ENCODE measurements at regions not wholly inside any gene's neighbourhood (a gene's known extent, or its start where the extent isn't known, plus 50 kb on each side); places are given as distances from the start of the nearest gene placed in this dataset.

DNA sequence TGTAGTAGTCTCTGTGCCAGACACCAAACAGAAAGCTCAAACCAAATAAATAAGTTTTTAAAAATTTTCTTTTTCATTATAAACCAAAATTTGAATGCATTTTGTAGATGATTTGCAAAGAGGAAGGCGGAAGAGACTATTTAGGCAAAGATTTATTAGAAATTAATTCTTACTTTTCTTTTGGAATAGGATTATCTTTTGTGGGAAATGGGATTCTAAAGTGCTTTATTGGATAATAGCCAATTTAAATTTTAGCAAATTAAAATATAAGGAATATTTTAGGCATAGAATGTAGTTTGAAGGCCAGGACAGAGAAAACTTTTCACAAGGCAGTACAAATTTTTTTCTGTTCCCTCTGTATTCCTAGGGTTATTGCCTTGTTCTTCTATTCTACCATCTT is 311.4 kb upstream of the ITGA1 start:
- Histone ChIP-seq H4K20me1 (ENCODE audit: insufficient read depth) (no peaks in the 10 kb centered on the region), H3F3A (replicated peaks; ENCODE audit: insufficient read depth) (no peaks in the 10 kb centered on the region), H3K9ac (no peak overlapping the region), H3K4me1 (ENCODE audit: control insufficient read depth in 1 of 2, insufficient read depth in 2 of 2, low read depth in 1 of 2, low read length in 1 of 2) (no peaks in the 10 kb centered on the region), H3K27me3 (ENCODE audit: insufficient read depth) (no peaks in the 10 kb centered on the region; the same call in 1 of the 2 replicates), H3K9me2 (no peaks in the 10 kb centered on the region), H3K79me2 (ENCODE audit: insufficient read depth) (no peaks in the 10 kb centered on the region), H3K36me3 (replicated peaks in 1 of 2; ENCODE audit: control insufficient read depth in 1 of 2, insufficient read depth in 2 of 2, low read length in 1 of 2) (no peaks in the 10 kb centered on the region), H3K4me2 (no peak overlapping the region), H3K27ac (ENCODE audit: low read depth in 2 of 2, low read length in 1 of 2) (no peak overlapping the region), H3K9me3 (no peaks in the 10 kb centered on the region), H2AFZ (ENCODE audit: low read depth) (no peak overlapping the region), H3K4me3 (ENCODE audit: low read depth in 2 of 2, low read length in 1 of 2) (no peak overlapping the region)
- CTCF ChIA-PET: interaction anchor here (0.8 kb wide), 1 partner anchor 43 kb away, joined by 3 read pairs; no protein-coding TSS in a partner anchor
- POLR2A ChIA-PET: no interaction called here
- no peak for DNase-seq
- WGBS (ENCODE audit: low lambda C conversion rate): 31% methylated on average over 1 of the region's 1 CpG
- TF ChIP-seq NFIC (IDR thresholded peaks at IDR 0.05; ENCODE audit: borderline replicate concordance): no peak
- no peak for TF ChIP-seq NRF1 (IDR thresholded peaks at IDR 0.05; ENCODE audit: low read depth, low read length)

GRCh38 chr5:52481201-52481600 is 306.5 kb upstream of the ITGA1 start:
- H3F3A ChIP-seq (replicated peaks; ENCODE audit: insufficient read depth): no peaks in the 10 kb centered on the region
- no peak overlapping the region for H3K27ac ChIP-seq (ENCODE audit: low read depth in 2 of 2, low read length in 1 of 2)
- no peaks in the 10 kb centered on the region for H3K36me3 ChIP-seq (replicated peaks in 1 of 2; ENCODE audit: control insufficient read depth in 1 of 2, insufficient read depth in 2 of 2, low read length in 1 of 2)
- TF ChIP-seq TCF12 (IDR thresholded peaks at IDR 0.05) (no peak), RAD21 (IDR thresholded peaks at IDR 0.05; ENCODE audit: low read length) (no peak), USF2 (IDR thresholded peaks at IDR 0.05; ENCODE audit: borderline replicate concordance, low read depth, low read length) (no peak), FOSL2 (IDR thresholded peaks at IDR 0.05; ENCODE audit: borderline replicate concordance, low read depth) (no peak), USF1 (IDR thresholded peaks at IDR 0.05; ENCODE audit: borderline replicate concordance, low read depth) (no peak), RFX5 (IDR thresholded peaks at IDR 0.05; ENCODE audit: low read length) (no peak), EP300 (IDR thresholded peaks at IDR 0.05; ENCODE audit: borderline replicate concordance in 1 of 2, low read depth in 1 of 2, low read length in 1 of 2) (no peak), SIN3A (IDR thresholded peaks at IDR 0.05; ENCODE audit: borderline replicate concordance, low read depth, low read length) (no peak), RXRA (IDR thresholded peaks at IDR 0.05; ENCODE audit: borderline replicate concordance, low read depth) (no peak), EZH2phosphoT487 (IDR thresholded peaks at IDR 0.05; ENCODE audit: borderline replicate concordance, low read depth) (no peak), POLR2AphosphoS5 (IDR thresholded peaks at IDR 0.05; ENCODE audit: low read depth, low read length) (no peak), REST (IDR thresholded peaks at IDR 0.05; ENCODE audit: low read depth, low read length) (no peak), PBX3 (IDR thresholded peaks at IDR 0.05) (no peak)
- H3K9ac ChIP-seq: no peak overlapping the region
- no peaks in the 10 kb centered on the region for H3K79me2 ChIP-seq (ENCODE audit: insufficient read depth)
- no peaks in the 10 kb centered on the region for H3K27me3 ChIP-seq (ENCODE audit: insufficient read depth)
- CTCF ChIA-PET: no interaction called here
- no peak for DNase-seq
- no peaks in the 10 kb centered on the region for H3K9me3 ChIP-seq
- 40% methylated on average over 1 of the region's 1 CpG for WGBS (ENCODE audit: low lambda C conversion rate)
- 0 out of 2 replicates have a peak, but pooled peaks cover 3% of the 10 kb centered on the region for H3K9me2 ChIP-seq
- H3K4me1 ChIP-seq (ENCODE audit: control insufficient read depth in 1 of 2, insufficient read depth in 2 of 2, low read depth in 1 of 2, low read length in 1 of 2): no peaks in the 10 kb centered on the region
- H3K4me2 ChIP-seq: no peak overlapping the region
- H4K20me1 ChIP-seq (ENCODE audit: insufficient read depth): no peaks in the 10 kb centered on the region
- H3K4me3 ChIP-seq (ENCODE audit: low read depth in 2 of 2, low read length in 1 of 2): no peak overlapping the region
- POLR2A ChIA-PET: no interaction called here
- H2AFZ ChIP-seq (ENCODE audit: low read depth): no peak overlapping the region
